GM06990 (cell line): ENCODE measurements at regions not wholly inside any gene's neighbourhood (a gene's known extent, or its start where the extent isn't known, plus 50 kb on each side); places are given as distances from the start of the nearest gene placed in this dataset.

Experiments
- DNase-seq: peaks from one replicate; pipeline ENCODE4 v3.0.0-alpha.2; 2011; ENCODE audit not compliant: insufficient read length; ENCODE audit errors: extremely low read depth
- H3K27me3 ChIP-seq: replicated peaks from 2 replicates; pipeline ENCODE4 v1.6.0; 2011; ENCODE audit warnings: low read length; ENCODE audit not compliant: control insufficient read depth, insufficient read depth
- H3K36me3 ChIP-seq: 2 replicates; pipeline ENCODE4 v1.5.1; 2011; ENCODE audit warnings: low read length; ENCODE audit not compliant: control insufficient read depth, insufficient read depth
- H3K4me3 ChIP-seq: replicated peaks from 2 replicates; pipeline ENCODE4 v1.5.1; 2011; ENCODE audit warnings: low read depth, mild to moderate bottlenecking, control low read depth, low read length
- TF ChIP-seq, protein P1 (sequence below): IDR thresholded peaks from 2 replicates; pipeline ENCODE4 v1.5.1; 2011; ENCODE audit warnings: low read length, control low read depth, mild to moderate bottlenecking, inconsistent platforms; ENCODE audit not compliant: insufficient read depth, poor library complexity, severe bottlenecking

DNA sequence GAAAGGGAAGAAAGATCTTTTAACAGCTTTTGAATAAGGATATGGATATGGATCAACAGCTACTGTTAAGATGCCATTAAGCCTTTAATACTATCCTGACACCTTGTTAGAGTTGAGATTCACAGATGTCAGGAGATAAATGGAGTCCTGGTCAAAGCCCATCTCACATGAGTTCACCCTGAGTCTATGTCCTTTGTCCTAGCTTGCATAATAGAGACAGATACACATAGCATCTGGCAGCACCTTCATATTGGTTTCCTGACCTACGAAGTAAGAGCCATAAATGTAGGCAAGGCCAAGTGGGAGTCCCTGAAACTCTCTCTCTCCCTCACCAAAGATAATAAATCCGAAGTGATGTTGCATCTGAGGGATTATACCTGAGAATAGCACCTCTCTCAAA is 79.1 kb upstream of the F13A1 start:
- no peak for DNase-seq
- TF ChIP-seq, protein P1, sequence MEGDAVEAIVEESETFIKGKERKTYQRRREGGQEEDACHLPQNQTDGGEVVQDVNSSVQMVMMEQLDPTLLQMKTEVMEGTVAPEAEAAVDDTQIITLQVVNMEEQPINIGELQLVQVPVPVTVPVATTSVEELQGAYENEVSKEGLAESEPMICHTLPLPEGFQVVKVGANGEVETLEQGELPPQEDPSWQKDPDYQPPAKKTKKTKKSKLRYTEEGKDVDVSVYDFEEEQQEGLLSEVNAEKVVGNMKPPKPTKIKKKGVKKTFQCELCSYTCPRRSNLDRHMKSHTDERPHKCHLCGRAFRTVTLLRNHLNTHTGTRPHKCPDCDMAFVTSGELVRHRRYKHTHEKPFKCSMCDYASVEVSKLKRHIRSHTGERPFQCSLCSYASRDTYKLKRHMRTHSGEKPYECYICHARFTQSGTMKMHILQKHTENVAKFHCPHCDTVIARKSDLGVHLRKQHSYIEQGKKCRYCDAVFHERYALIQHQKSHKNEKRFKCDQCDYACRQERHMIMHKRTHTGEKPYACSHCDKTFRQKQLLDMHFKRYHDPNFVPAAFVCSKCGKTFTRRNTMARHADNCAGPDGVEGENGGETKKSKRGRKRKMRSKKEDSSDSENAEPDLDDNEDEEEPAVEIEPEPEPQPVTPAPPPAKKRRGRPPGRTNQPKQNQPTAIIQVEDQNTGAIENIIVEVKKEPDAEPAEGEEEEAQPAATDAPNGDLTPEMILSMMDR: no peak
- Histone ChIP-seq H3K4me3 (no peak overlapping the region), H3K27me3 (no peaks in the 10 kb centered on the region), H3K36me3 (no peaks in the 10 kb centered on the region)

DNA sequence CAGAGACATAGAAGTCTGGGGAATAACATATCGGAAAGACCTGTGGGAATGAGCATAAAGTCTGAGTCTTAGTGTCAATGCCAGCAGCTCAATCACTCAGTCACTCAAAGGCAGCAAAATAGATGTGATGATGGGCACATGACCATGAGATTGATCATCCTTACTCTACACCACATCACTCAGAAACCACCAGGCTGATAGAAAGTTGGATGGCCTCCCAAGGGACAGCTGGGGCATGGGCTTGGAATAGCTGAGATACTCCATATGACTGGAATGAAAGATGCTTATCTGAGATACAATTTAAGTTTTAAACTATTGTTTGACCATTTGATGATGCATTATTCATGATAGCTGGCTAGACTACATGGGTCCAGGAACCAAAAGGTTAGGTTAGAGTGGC is 80.9 kb upstream of the F13A1 start:
- Histone ChIP-seq H3K4me3 (no peak overlapping the region), H3K27me3 (no peaks in the 10 kb centered on the region), H3K36me3 (no peaks in the 10 kb centered on the region)
- DNase-seq: no peak
- TF ChIP-seq, protein P1: no peak

DNA sequence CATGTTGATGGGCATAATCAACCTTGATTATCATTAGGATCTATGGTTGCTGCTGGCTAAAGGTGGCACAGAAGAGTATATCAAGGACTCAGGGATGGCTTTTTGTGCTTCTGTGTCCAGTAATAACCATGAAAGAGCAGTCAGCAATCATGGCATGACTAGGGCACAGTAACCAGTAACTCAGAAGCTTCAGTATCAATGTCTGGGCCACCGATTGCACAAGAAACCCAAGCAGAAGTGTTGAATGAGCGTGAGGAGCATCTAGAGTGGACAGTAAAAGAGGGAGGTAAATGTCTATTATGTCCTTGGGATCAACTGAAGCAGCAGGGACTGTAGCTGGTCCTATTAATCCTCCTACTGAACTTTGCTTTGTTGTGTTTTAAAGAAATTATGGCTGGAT is 81.5 kb upstream of the F13A1 start:
- Histone ChIP-seq H3K4me3 (no peak overlapping the region), H3K27me3 (no peaks in the 10 kb centered on the region), H3K36me3 (no peaks in the 10 kb centered on the region)
- TF ChIP-seq, protein P1: no peak
- no peak for DNase-seq

DNA sequence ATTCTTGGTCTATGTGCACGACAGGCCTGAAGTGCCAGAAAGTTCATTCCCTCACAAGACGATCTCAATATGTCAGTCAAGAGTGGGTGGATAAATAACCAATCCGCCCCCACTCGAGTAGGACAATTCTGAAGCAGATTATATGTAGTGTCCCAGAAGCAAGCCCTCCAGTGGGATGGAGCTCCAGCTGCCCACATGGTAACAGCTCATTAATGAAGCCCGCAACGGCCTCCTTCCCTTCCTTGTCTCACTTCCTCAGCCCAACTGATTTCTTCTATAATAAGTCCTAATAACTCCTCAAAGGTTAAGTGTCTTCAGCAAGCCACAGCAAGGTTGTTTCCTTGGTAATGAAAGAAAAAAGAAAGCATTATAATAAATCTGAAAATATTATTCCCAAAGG is 82.1 kb upstream of the F13A1 start:
- H3K27me3 ChIP-seq: no peaks in the 10 kb centered on the region
- TF ChIP-seq, protein P1: no peak
- H3K36me3 ChIP-seq: no peaks in the 10 kb centered on the region
- no peak for DNase-seq
- H3K4me3 ChIP-seq: no peak overlapping the region

DNA sequence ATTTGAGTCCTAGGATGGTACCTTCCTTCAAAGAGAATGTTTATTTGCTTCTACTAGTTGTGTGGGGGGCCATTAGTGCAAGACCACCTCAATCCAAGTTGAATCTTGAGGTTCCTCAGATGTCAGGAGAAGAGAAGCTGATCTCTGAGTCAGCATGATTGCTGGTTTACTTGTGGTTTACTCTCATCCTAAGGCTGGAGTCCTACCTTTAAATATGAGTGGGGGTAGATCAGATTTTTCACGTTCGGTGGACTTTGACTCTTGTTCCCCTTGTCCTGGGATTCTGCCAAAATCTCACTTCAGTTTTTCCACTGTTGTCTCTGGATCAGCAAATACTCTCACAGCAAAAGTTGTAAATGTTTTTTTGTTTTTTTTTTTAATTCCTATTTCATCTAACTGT is 84.6 kb upstream of the F13A1 start:
- no peaks in the 10 kb centered on the region for H3K36me3 ChIP-seq
- no peak for DNase-seq
- TF ChIP-seq, protein P1: no peak

DNA sequence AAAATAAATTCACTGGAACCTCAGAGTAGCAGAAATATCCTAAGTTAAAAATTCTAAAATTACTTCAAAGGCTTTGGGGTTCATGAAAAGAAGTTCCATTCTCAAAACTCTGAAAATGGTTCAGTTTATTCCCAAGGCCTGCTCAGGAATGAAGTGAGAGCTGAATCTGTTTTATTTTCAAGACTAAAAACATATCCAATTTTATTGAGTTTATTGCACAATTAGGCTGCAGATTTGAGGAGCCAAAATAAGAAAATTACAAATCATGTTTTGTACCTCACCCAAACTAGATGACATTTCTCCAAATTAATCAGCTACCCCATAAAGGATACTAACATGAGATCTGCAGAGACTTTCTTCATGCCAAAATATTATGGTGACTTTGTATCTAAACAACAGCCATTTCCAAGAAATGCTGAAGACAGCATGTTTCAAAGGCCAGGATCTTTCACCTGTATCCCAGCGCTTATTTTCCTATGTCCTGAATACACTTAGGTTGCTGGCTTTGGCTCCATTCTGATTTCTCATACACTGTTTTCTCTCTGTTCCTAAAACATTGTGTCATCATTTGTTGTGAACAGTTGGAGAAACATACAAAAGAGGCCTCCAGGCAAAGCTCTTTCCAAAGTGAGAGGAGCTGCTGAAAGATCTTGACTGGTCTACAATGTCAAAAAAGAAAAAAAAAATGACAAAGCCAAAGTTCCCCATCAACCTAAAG is 85.7 kb upstream of the F13A1 start:
- no peak for DNase-seq
- H3K36me3 ChIP-seq: no peaks in the 10 kb centered on the region
- no peak overlapping the region for H3K4me3 ChIP-seq
- TF ChIP-seq, protein P1: no peak
- H3K27me3 ChIP-seq: no peaks in the 10 kb centered on the region

More for the DNA sequence above, 84.6 kb upstream of the F13A1 start:
- no peaks in the 10 kb centered on the region for H3K27me3 ChIP-seq
- no peak overlapping the region for H3K4me3 ChIP-seq
